ENCODE measurements at regions not wholly inside any gene's neighbourhood (a gene's known extent, or its start where the extent isn't known, plus 50 kb on each side); places are given as distances from the start of the nearest gene placed in this dataset.

DNA sequence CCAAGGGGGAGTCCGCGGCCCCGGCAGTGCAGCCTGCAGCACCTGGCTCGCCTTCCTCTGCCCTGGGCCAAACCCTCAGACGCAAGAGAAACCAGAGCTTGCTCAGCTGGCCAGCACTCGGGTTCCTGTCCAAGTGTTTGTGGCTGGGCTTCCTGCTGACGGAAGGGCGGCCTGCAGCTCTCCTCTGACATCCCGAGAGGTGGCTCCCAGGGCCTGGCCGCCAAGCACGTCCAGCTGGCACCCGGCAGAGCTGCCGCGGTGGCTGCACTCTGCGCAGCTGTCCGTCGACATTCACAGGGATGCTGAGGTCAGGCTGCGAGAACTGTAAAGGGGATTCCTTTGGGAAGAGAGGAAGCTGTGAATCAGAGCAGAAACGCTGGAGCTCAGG, 85.6 kb downstream of the CPN2 start:
- no peak overlapping the region for H3K4me3 ChIP-seq
- FAIRE-seq (no peak), DNase-seq (peak; percentile 55 to 79 (median 70)), ATAC-seq (peak; percentile 64 to 81 (median 74))
- H3K9me3 ChIP-seq = no peaks in the 10 kb centered on the region
- 41 to 45% methylated on average over 19 of the region's 19 CpGs for WGBS, 2 donors
- H3K36me3 ChIP-seq = no peaks in the 10 kb centered on the region
- H3K27ac ChIP-seq = no peak overlapping the region
- no peaks in the 10 kb centered on the region for H3K27me3 ChIP-seq
- intact Hi-C loops (cut with DNase I) = no loop called here
- TF ChIP-seq, protein P1, sequence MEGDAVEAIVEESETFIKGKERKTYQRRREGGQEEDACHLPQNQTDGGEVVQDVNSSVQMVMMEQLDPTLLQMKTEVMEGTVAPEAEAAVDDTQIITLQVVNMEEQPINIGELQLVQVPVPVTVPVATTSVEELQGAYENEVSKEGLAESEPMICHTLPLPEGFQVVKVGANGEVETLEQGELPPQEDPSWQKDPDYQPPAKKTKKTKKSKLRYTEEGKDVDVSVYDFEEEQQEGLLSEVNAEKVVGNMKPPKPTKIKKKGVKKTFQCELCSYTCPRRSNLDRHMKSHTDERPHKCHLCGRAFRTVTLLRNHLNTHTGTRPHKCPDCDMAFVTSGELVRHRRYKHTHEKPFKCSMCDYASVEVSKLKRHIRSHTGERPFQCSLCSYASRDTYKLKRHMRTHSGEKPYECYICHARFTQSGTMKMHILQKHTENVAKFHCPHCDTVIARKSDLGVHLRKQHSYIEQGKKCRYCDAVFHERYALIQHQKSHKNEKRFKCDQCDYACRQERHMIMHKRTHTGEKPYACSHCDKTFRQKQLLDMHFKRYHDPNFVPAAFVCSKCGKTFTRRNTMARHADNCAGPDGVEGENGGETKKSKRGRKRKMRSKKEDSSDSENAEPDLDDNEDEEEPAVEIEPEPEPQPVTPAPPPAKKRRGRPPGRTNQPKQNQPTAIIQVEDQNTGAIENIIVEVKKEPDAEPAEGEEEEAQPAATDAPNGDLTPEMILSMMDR (IDR thresholded peaks at IDR 0.05) = no peak
- peaks cover 0 to 3% (median 2%) of the 10 kb centered on the region in 3 donors for H3K4me1 ChIP-seq

DNA sequence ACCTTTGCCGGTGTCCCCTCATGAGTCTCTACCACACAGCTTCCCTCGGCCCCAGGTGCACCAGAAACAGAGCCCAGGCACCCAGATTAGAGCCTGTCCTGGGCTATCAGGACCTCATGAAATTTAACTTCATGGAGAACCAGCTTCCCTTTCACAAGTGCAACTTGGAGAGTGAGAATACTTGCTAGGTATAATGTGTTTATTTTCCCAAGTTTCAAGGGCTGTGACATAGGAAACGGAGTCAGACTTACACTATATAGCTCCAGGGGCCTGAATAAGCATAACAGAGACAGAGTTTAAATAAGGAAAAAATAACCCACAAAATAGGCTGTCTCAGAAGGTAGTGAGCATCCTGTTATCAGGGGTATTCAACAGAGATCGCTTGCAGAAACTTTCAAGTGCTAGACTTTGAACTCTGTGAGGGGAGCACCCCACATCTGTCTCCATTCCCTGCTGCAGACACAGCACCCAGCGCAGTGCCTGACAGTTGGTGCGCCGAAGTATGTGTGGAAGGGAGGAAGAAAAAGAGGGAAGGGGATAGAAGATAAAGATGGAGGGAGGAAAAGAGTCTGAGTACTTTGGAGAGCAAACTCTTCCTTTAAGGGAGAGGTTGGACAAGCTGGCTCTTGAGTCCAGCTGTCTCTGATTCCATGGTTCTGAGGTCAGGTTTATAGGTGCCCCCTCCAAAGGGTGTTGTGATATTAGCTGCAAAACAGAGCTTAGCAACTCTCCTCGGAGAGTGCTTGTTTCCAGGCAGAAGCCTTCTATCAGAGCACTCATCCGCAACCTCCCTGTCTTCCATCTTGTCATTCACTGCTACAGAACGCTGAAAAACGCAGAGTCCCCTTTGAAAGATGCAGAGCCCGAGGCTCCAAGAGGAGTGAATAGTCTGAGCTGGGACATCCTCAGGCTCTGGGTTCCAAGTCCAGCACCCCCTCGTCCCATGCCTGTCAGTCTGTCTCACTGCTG, 84.8 kb downstream of the CPN2 start:
- Histone ChIP-seq H3K4me1 (peaks cover under 1 to 10% (median 9%) of the 10 kb centered on the region in 3 donors), H3K27ac (no peak overlapping the region), H3K4me3 (no peak overlapping the region), H3K36me3 (no peaks in the 10 kb centered on the region), H3K27me3 (no peaks in the 10 kb centered on the region), H3K9me3 (no peaks in the 10 kb centered on the region)
- TF ChIP-seq, protein P1 (IDR thresholded peaks at IDR 0.05) = no peak
- no peak for FAIRE-seq
- ATAC-seq = no peak
- 75 to 78% methylated on average over 13 of the region's 13 CpGs for WGBS, 2 donors
- intact Hi-C loops (cut with DNase I) = no loop called here
- DNase-seq = no peak

DNA sequence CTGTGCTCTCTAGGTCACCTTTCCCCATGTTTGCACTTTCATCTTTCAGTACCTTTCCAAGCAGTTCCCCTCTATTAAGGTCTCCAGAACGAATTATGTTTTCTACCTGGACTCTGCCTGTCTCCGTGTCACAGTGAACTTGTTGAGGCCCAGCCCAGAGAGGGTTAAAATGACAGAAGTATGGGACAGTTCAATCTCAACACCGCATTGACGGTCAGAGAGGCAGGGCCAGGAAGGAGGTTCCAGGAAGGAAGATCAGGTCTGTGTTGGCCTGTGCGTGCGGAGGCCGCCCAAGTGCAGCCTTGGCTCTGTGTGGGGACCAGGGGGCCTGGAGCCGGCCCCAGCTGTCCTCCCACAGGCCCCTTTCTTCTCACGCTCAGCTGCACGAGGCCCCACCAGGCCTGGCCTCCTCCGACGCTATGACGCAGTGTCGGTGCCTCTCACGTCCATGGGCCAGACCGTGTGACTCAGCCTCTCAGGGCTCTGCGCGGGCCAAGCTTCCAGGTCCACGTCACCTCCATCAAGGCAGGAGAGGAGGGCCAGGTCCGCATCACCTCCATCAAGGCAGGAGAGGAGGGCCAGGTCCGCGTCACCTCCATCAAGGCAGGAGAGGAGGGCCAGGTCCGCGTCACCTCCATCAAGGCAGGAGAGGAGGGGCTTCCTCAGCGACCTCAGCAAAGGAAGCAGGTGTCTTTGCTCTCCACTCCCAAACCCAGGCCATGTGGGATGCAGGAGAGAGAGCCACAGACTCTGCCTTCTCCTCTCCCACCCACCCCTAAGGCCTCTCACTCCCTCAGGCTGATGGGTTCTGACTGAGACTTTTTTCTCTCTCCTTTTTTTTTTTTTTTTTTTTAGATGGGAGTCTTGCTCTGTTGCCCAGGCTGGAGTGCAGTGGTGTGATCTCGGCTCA, 83.1 kb downstream of the CPN2 start:
- peaks cover 6 to 16% (median 15%) of the 10 kb centered on the region in 3 donors for H3K4me1 ChIP-seq
- intact Hi-C loops (cut with DNase I) = no loop called here
- H3K27me3 ChIP-seq = no peaks in the 10 kb centered on the region
- H3K27ac ChIP-seq = no peak overlapping the region
- TF ChIP-seq, protein P1 (IDR thresholded peaks at IDR 0.05) = no peak
- H3K36me3 ChIP-seq = no peaks in the 10 kb centered on the region
- H3K4me3 ChIP-seq = no peak overlapping the region
- ATAC-seq (no peak), DNase-seq (no peak), FAIRE-seq (no peak)
- 79 to 90% methylated on average over 26 of the region's 26 CpGs for WGBS, 2 donors
- no peaks in the 10 kb centered on the region for H3K9me3 ChIP-seq

DNA sequence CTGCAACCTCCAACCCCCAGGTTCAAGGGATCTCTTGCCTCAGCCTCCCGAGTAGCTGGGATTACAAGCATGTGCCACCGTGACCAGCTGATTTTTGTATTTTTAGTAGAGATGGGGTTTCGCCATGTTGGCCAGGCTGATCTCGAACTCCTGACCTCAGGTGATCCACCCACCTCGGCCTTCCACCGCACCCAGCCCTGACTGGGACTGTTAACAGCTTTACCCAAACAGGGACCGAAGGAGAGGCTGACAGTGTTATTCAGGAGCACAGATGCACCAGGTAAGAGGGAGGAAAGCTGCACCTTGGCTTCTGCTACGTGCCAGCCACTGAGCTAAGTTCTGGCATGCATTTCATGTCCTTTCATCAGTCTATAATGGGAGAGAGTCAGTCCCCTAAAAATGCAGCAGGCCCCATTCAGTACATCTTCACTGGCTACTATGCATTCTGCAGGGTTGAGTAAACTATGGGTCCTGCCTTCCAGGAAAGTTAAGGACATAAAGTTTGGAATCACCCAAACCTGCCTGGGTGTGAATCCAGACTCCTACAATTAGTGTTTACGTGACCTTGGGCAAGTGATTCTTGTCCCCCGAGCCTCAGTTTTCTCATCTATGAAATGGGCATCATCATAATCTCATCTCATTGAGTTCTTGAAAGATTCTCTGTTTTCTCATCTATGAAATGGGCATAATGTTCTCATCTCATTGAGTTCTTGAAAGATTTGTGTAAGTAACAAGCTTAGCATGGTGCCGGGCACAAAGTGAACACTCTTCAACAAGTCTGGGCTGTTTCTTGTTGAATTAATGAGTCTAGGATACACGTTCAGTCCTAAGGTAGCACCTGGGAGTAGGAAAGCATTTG, 82.2 kb downstream of the CPN2 start:
- no peak overlapping the region for H3K4me3 ChIP-seq
- ATAC-seq (no peak), DNase-seq (no peak), FAIRE-seq (no peak)
- WGBS, 2 donors = 88 to 91% methylated on average over 12 of the region's 12 CpGs
- H3K9me3 ChIP-seq = no peaks in the 10 kb centered on the region
- intact Hi-C loops (cut with DNase I) = no loop called here
- H3K27ac ChIP-seq = peak overlapping the region in 2 of 4 donors; percentile 90 to 93
- TF ChIP-seq, protein P1 (IDR thresholded peaks at IDR 0.05) = no peak
- H3K36me3 ChIP-seq = no peaks in the 10 kb centered on the region
- H3K27me3 ChIP-seq = no peaks in the 10 kb centered on the region
- peaks cover 6 to 16% (median 15%) of the 10 kb centered on the region in 3 donors for H3K4me1 ChIP-seq

Data from pancreas (tissue), 10 donors.